MCF 10A (cell line): ENCODE measurements at regions not wholly inside any gene's neighbourhood (a gene's known extent, or its start where the extent isn't known, plus 50 kb on each side); places are given as distances from the start of the nearest gene placed in this dataset.

Experiments
- BruUV-seq: library from RNA; stranded (reverse); fragments of 400-500 nt; replicated peaks from 2 replicates; lab custom pipeline; 2021; lab: Mats Ljungman, UMichigan
- CTCF ChIA-PET: fragments of 300-600 bp; sonication (Branson Sonifier 250); formaldehyde crosslinking; extraction: SDS; loops from one replicate; lab custom pipeline; 2021; ENCODE audit warnings: antibody characterized with exemption, inconsistent platforms; lab: Yijun Ruan, JAX
- POLR2A ChIA-PET: fragments of 300-600, 350-650 bp; sonication (Branson Sonifier 250); formaldehyde crosslinking; extraction: SDS; loops from one replicate; lab custom pipeline; 2020; ENCODE audit warnings: antibody characterized with exemption, inconsistent platforms; lab: Yijun Ruan, JAX
- DNase-seq: peaks from one replicate; pipeline ENCODE4 v3.0.0-alpha.2; 2018; ENCODE audit not compliant: unreplicated experiment
- H3K27ac Mint-ChIP-seq: one replicate; pipeline ENCODE4 v1.8.0; 2022; ENCODE audit warnings: mild to moderate bottlenecking, low read depth, mixed read lengths; ENCODE audit not compliant: unreplicated experiment
- H3K27me3 Mint-ChIP-seq: one replicate; pipeline ENCODE4 v1.8.0; 2022; ENCODE audit warnings: mixed read lengths; ENCODE audit not compliant: insufficient read depth, unreplicated experiment
- H3K36me3 Mint-ChIP-seq: one replicate; pipeline ENCODE4 v1.8.0; 2022; ENCODE audit warnings: mild to moderate bottlenecking, moderate library complexity, mixed read lengths; ENCODE audit not compliant: insufficient read depth, unreplicated experiment
- H3K4me1 Mint-ChIP-seq: one replicate; pipeline ENCODE4 v1.8.0; 2022; ENCODE audit warnings: mixed read lengths; ENCODE audit not compliant: insufficient read depth, unreplicated experiment
- H3K4me3 Mint-ChIP-seq: one replicate; pipeline ENCODE4 v1.8.0; 2022; ENCODE audit warnings: mild to moderate bottlenecking, moderate library complexity, mixed read lengths; ENCODE audit not compliant: unreplicated experiment
- H3K9me3 Mint-ChIP-seq: one replicate; pipeline ENCODE4 v1.8.0; 2022; ENCODE audit warnings: mixed read lengths; ENCODE audit not compliant: unreplicated experiment
- CTCF ChIP-seq: fragments of 200-600 bp; IDR thresholded peaks from one replicate; pipeline ENCODE4 v1.8.0; 2022; ENCODE audit warnings: antibody characterized with exemption, mild to moderate bottlenecking; ENCODE audit not compliant: unreplicated experiment
- intact Hi-C: fragments of 100-400 bp; cut with micrococcal nuclease; formaldehyde crosslinking; loops from 2 replicates; pipeline ENCODE4 v1.14.1; 2022

DNA sequence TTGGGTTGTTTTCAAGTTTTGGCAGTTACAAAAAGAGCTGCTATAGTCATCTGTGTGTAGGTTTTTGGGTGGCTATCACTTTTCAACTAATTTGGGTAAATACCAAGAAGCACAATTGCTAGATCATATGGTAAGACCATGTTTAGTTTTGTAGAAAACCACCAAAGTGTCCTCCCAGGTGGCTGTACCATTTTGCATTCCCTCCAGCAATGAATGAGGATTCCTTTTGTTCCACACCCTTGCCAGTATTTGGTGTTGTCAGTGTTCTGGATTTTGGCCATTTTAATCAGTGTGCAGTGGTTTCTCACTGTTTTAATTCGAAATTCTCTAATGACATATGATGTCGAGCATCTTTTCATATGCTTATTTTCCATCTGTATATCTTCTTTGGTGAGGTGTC lies 457.5 kb upstream of the ARID1B start:
- DNase-seq: no peak
- POLR2A ChIA-PET: no interaction called here
- no peak overlapping the region for H3K4me3 Mint-ChIP-seq
- H3K27ac Mint-ChIP-seq: no peak overlapping the region
- H3K9me3 Mint-ChIP-seq: no peaks in the 10 kb centered on the region
- intact Hi-C loops: no loop called here
- CTCF ChIA-PET: no interaction called here
- no peaks in the 10 kb centered on the region for H3K36me3 Mint-ChIP-seq
- TF ChIP-seq CTCF: no peak
- H3K4me1 Mint-ChIP-seq: no peaks in the 10 kb centered on the region
- H3K27me3 Mint-ChIP-seq: no peaks in the 10 kb centered on the region
- no TSS peak for BruUV-seq

- ChIA-PET POLR2A (no interaction called here), CTCF (interaction anchor here (0.5 to 0.6 kb wide), 3 partner anchors 37 to 871 kb away, joined by 3 read pairs; no protein-coding TSS in a partner anchor)
- Mint-ChIP-seq H3K27me3 (no peaks in the 10 kb centered on the region), H3K27ac (no peak overlapping the region), H3K4me1 (no peaks in the 10 kb centered on the region), H3K36me3 (no peaks in the 10 kb centered on the region), H3K4me3 (no peak overlapping the region), H3K9me3 (no peaks in the 10 kb centered on the region)
- TF ChIP-seq CTCF: no peak
- DNase-seq: no peak
- intact Hi-C loops: no loop called here
- BruUV-seq: no TSS peak
These were observed 460.5 kb upstream of the ARID1B start for GRCh38 chr6:156316583-156317125.

DNA sequence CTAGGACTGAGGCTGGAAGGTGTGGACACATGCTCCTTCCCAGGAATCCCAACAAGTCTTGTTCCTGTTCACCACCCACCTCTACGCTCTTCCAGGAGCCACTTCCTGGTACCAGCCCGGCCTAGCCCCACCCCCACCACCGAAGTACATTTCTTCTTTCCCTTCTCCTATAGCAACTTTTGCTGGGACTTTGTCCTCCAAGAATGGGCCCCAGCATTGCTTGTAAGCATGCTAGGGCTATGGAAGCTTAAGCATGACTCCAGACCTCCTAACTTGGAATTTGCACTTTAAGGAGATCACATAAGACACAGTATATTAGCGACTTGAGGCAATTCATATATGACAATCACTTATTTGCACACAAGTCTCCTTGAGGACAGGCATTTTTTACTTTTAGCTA lies 462.0 kb upstream of the ARID1B start:
- Mint-ChIP-seq H3K27me3 (no peaks in the 10 kb centered on the region), H3K36me3 (no peaks in the 10 kb centered on the region), H3K9me3 (no peaks in the 10 kb centered on the region), H3K4me1 (peaks cover 5% of the 10 kb centered on the region), H3K27ac (no peak overlapping the region), H3K4me3 (no peak overlapping the region)
- intact Hi-C loops: no loop called here
- ChIA-PET CTCF (no interaction called here), POLR2A (no interaction called here)
- no TSS peak for BruUV-seq
- no peak for TF ChIP-seq CTCF
- no peak for DNase-seq

GRCh38 chr6:156313037-156313436 lies 464.1 kb upstream of the ARID1B start:
- BruUV-seq: no TSS peak
- no peaks in the 10 kb centered on the region for H3K36me3 Mint-ChIP-seq

More at GRCh38 chr6:156313037-156313436, 464.1 kb upstream of the ARID1B start:
- H3K4me3 Mint-ChIP-seq: no peak overlapping the region
- ChIA-PET POLR2A (no interaction called here), CTCF (no interaction called here)
- H3K4me1 Mint-ChIP-seq: peaks cover 5% of the 10 kb centered on the region
- no peak for DNase-seq
- no peak for TF ChIP-seq CTCF
- intact Hi-C loops: no loop called here
- no peaks in the 10 kb centered on the region for H3K9me3 Mint-ChIP-seq
- no peaks in the 10 kb centered on the region for H3K27me3 Mint-ChIP-seq
- H3K27ac Mint-ChIP-seq: no peak overlapping the region
